GM23338 (cell line): ENCODE measurements at regions not wholly inside any gene's neighbourhood (a gene's known extent, or its start where the extent isn't known, plus 50 kb on each side); places are given as distances from the start of the nearest gene placed in this dataset.

Source experiments
- ATAC-seq: fragments of 200-7000 bp; cut with Tn5 transposase; 3 replicates; pipeline ENCODE4 v1.9.1; 2020
- DNase-seq: peaks from one replicate; pipeline ENCODE4 v3.0.0-alpha.2; 2015; ENCODE audit warnings: low spot score
- H2AFZ ChIP-seq: fragments of 200-600 bp; sonication (generic); 2 replicates; pipeline ENCODE4 v1.8.0; 2016; ENCODE audit warnings: antibody characterized with exemption, mild to moderate bottlenecking, moderate library complexity
- H3F3A ChIP-seq: fragments of 200-600 bp; sonication (generic); replicated peaks from 2 replicates; pipeline ENCODE4 v1.8.0; 2017; ENCODE audit warnings: antibody characterized with exemption, mixed run types, low read depth
- H3K27ac ChIP-seq: fragments of 200-600 bp; sonication (generic); 2 replicates; pipeline ENCODE4 v1.6.1; 2016; ENCODE audit warnings: low read depth
- H3K27me3 ChIP-seq: fragments of 200-600 bp; sonication (generic); 2 replicates; pipeline ENCODE4 v1.8.0; 2016; ENCODE audit warnings: mild to moderate bottlenecking, mixed run types, moderate library complexity; ENCODE audit not compliant: insufficient read depth
- H3K36me3 ChIP-seq: fragments of 200-600 bp; sonication (generic); 2 replicates; pipeline ENCODE4 v1.8.0; 2016; ENCODE audit warnings: mild to moderate bottlenecking; ENCODE audit not compliant: insufficient read depth
- H3K4me1 ChIP-seq: fragments of 200-600 bp; sonication (generic); 2 replicates; pipeline ENCODE4 v1.8.0; 2016; ENCODE audit warnings: mild to moderate bottlenecking, moderate library complexity; ENCODE audit not compliant: insufficient read depth
- H3K4me2 ChIP-seq: fragments of 200-600 bp; sonication (generic); 2 replicates; pipeline ENCODE4 v1.7.1; 2017; ENCODE audit warnings: mixed run types
- H3K4me3 ChIP-seq: fragments of 200-600 bp; sonication (generic); 2 replicates; pipeline ENCODE4 v1.6.1; 2016; ENCODE audit warnings: mixed run types
- H3K79me2 ChIP-seq: fragments of 200-600 bp; sonication (generic); replicated peaks from 2 replicates; pipeline ENCODE4 v1.8.0; 2017; ENCODE audit warnings: mild to moderate bottlenecking; ENCODE audit not compliant: insufficient read depth
- H3K9me2 ChIP-seq: fragments of 200-600 bp; sonication (generic); 2 replicates; pipeline ENCODE4 v1.8.0; 2017; ENCODE audit not compliant: insufficient read depth
- H4K20me1 ChIP-seq: fragments of 200-600 bp; sonication (generic); replicated peaks from 2 replicates; pipeline ENCODE4 v1.8.0; 2017; ENCODE audit warnings: mild to moderate bottlenecking; ENCODE audit not compliant: insufficient read depth
- H3K27ac Mint-ChIP-seq: 2 replicates; pipeline ENCODE4 v1.8.0; 2020; ENCODE audit warnings: inconsistent platforms, mild to moderate bottlenecking, moderate library complexity, mixed read lengths
- H3K27me3 Mint-ChIP-seq: 3 replicates; pipeline ENCODE4 v1.8.0; 2022; ENCODE audit warnings: low read depth, mild to moderate bottlenecking, moderate library complexity, mixed read lengths, inconsistent platforms; ENCODE audit not compliant: insufficient read depth, poor library complexity
- H3K36me3 Mint-ChIP-seq: 3 replicates; pipeline ENCODE4 v1.8.0; 2021; ENCODE audit warnings: low read depth, mild to moderate bottlenecking, inconsistent platforms, moderate library complexity, mixed read lengths
- H3K4me1 Mint-ChIP-seq: 3 replicates; pipeline ENCODE4 v1.8.0; 2020; ENCODE audit warnings: mild to moderate bottlenecking, inconsistent platforms, mixed read lengths
- H3K4me3 Mint-ChIP-seq: 3 replicates; pipeline ENCODE4 v1.8.0; 2021; ENCODE audit warnings: moderate library complexity, mild to moderate bottlenecking, inconsistent platforms, mixed read lengths
- H3K9me3 Mint-ChIP-seq: 3 replicates; pipeline ENCODE4 v1.8.0; 2020; ENCODE audit warnings: moderate library complexity, mild to moderate bottlenecking, inconsistent platforms, mixed read lengths
- CREB1 ChIP-seq: fragments of 250-450 bp; sonication (Bioruptor Pico); IDR thresholded peaks from 2 replicates; pipeline ENCODE4 v1.5.0; 2020; ENCODE audit warnings: low read depth, mild to moderate bottlenecking, moderate library complexity
- CTCF ChIP-seq, 2 experiments: fragments of 200-600 bp in 1 of 2; sonication (generic) in 1 of 2; conservative IDR thresholded peaks; 2 replicates each; pipeline versions ENCODE4 v1.5.1 to v1.6.1; 2016 to 2017; ENCODE audit warnings: antibody characterized with exemption in 2 of 2, low read depth in 2 of 2, mild to moderate bottlenecking in 2 of 2, moderate library complexity in 1 of 2
- ETS1 ChIP-seq: IDR thresholded peaks from 2 replicates; pipeline ENCODE4 v1.6.1; 2016; ENCODE audit warnings: antibody characterized with exemption
- EZH2 ChIP-seq: fragments of 200-600 bp; sonication (generic); IDR thresholded peaks from one replicate; pipeline ENCODE4 v1.8.0; 2017; ENCODE audit warnings: antibody characterized with exemption, mild to moderate bottlenecking, low read depth; ENCODE audit not compliant: unreplicated experiment
- EZH2phosphoT487 ChIP-seq: fragments of 200-600 bp; sonication (generic); IDR thresholded peaks from one replicate; pipeline ENCODE4 v1.8.1; 2018; ENCODE audit warnings: antibody characterized with exemption; ENCODE audit not compliant: unreplicated experiment
- JUNB ChIP-seq: IDR thresholded peaks from one replicate; pipeline ENCODE4 v1.6.1; 2016; ENCODE audit warnings: antibody characterized with exemption; ENCODE audit not compliant: unreplicated experiment
- NANOG ChIP-seq: IDR thresholded peaks from 2 replicates; pipeline ENCODE4 v1.6.1; 2016; ENCODE audit warnings: antibody characterized with exemption, borderline replicate concordance
- POLR2AphosphoS5 ChIP-seq: IDR thresholded peaks from 2 replicates; pipeline ENCODE4 v1.6.1; 2016; ENCODE audit warnings: antibody characterized with exemption, low read depth
- STAT1 ChIP-seq: IDR thresholded peaks from one replicate; pipeline ENCODE4 v1.6.1; 2016; ENCODE audit warnings: antibody characterized with exemption; ENCODE audit not compliant: unreplicated experiment
- ZNF114 ChIP-seq: fragments of 250-450 bp; sonication (Bioruptor Pico); IDR thresholded peaks from 2 replicates; pipeline ENCODE4 v1.5.0; 2020; ENCODE audit warnings: mild to moderate bottlenecking, moderate library complexity
- ZNF331 ChIP-seq: fragments of 250-450 bp; sonication (Bioruptor Pico); IDR thresholded peaks from 2 replicates; pipeline ENCODE4 v1.5.0; 2020; ENCODE audit warnings: low read depth, mild to moderate bottlenecking, moderate library complexity
- ZNF462 ChIP-seq: fragments of 250-450 bp; sonication (Bioruptor Pico); IDR thresholded peaks from 2 replicates; pipeline ENCODE4 v1.5.0; 2020; ENCODE audit warnings: mild to moderate bottlenecking, moderate library complexity
- TF ChIP-seq, protein P1 (sequence below): IDR thresholded peaks from one replicate; pipeline ENCODE4 v1.6.1; 2018; ENCODE audit warnings: antibody characterized with exemption; ENCODE audit not compliant: unreplicated experiment

- no peak for TF ChIP-seq NANOG
Measured at GRCh38 chr2:60051991-60052390, 501.5 kb downstream of the BCL11A start (continued).

- Histone ChIP-seq H3K4me2 (no peak overlapping the region), H3K27ac (no peak overlapping the region), H3K27me3 (no peaks in the 10 kb centered on the region), H3K36me3 (no peaks in the 10 kb centered on the region), H2AFZ (no peak overlapping the region; the same call in 1 of the 2 replicates), H4K20me1 (no peaks in the 10 kb centered on the region), H3K4me1 (peaks cover 10% of the 10 kb centered on the region), H3K9me2 (peaks cover 18% of the 10 kb centered on the region), H3K4me3 (no peak overlapping the region), H3F3A (no peaks in the 10 kb centered on the region), H3K79me2 (no peaks in the 10 kb centered on the region)
- H3K4me1 Mint-ChIP-seq = peaks cover 20% of the 10 kb centered on the region
- no peak overlapping the region for H3K4me3 Mint-ChIP-seq
- TF ChIP-seq POLR2AphosphoS5 (no peak), ZNF114 (no peak), ZNF331 (CRISPR knock-in tag) (no peak), EZH2phosphoT487 (no peak), JUNB (no peak), NANOG (no peak), ETS1 (no peak), CTCF (conservative IDR thresholded peaks at IDR 0.05; ENCODE audit: low read depth in 2 of 2) (no peak), STAT1 (no peak), ZNF462 (CRISPR knock-in tag) (no peak), EZH2 (no peak), CREB1 (no peak)
- TF ChIP-seq, protein P1, sequence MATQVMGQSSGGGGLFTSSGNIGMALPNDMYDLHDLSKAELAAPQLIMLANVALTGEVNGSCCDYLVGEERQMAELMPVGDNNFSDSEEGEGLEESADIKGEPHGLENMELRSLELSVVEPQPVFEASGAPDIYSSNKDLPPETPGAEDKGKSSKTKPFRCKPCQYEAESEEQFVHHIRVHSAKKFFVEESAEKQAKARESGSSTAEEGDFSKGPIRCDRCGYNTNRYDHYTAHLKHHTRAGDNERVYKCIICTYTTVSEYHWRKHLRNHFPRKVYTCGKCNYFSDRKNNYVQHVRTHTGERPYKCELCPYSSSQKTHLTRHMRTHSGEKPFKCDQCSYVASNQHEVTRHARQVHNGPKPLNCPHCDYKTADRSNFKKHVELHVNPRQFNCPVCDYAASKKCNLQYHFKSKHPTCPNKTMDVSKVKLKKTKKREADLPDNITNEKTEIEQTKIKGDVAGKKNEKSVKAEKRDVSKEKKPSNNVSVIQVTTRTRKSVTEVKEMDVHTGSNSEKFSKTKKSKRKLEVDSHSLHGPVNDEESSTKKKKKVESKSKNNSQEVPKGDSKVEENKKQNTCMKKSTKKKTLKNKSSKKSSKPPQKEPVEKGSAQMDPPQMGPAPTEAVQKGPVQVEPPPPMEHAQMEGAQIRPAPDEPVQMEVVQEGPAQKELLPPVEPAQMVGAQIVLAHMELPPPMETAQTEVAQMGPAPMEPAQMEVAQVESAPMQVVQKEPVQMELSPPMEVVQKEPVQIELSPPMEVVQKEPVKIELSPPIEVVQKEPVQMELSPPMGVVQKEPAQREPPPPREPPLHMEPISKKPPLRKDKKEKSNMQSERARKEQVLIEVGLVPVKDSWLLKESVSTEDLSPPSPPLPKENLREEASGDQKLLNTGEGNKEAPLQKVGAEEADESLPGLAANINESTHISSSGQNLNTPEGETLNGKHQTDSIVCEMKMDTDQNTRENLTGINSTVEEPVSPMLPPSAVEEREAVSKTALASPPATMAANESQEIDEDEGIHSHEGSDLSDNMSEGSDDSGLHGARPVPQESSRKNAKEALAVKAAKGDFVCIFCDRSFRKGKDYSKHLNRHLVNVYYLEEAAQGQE = no peak
- no peaks in the 10 kb centered on the region for H3K36me3 Mint-ChIP-seq
- H3K27ac Mint-ChIP-seq = no peak overlapping the region
- peaks cover 4% of the 10 kb centered on the region; the same call in 1 of the 3 replicates for H3K9me3 Mint-ChIP-seq
- DNase-seq (no peak), ATAC-seq (no peak)
- H3K27me3 Mint-ChIP-seq = peaks cover 3% of the 10 kb centered on the region
Measured at GRCh38 chr2:60047944-60048525, 505.4 kb downstream of the BCL11A start.
